C4-2B (cell line): ENCODE measurements at regions not wholly inside any gene's neighbourhood (a gene's known extent, or its start where the extent isn't known, plus 50 kb on each side); places are given as distances from the start of the nearest gene placed in this dataset.

Experiments used
- H3K27ac ChIP-seq: fragments of 450-650 bp; 2 replicates; pipeline ENCODE4 v1.5.1; 2017
- CTCF ChIP-seq: fragments of 450-650 bp; conservative IDR thresholded peaks from 2 replicates; pipeline ENCODE4 v1.5.1; 2017; ENCODE audit warnings: mild to moderate bottlenecking
- ZFX ChIP-seq: fragments of 450-650 bp; IDR thresholded peaks from 2 replicates; pipeline ENCODE4 v1.6.1; 2017

- H3K27ac ChIP-seq, result no peak overlapping the region
- TF ChIP-seq CTCF, result no peak
- TF ChIP-seq ZFX, result no peak
These were observed 377.0 kb downstream of the GATA3 start for GRCh38 chr10:8431511-8431910.

- no peak overlapping the region for H3K27ac ChIP-seq
- TF ChIP-seq CTCF (no peak), ZFX (no peak)
These were observed 380.9 kb downstream of the GATA3 start for GRCh38 chr10:8435186-8436055.

DNA sequence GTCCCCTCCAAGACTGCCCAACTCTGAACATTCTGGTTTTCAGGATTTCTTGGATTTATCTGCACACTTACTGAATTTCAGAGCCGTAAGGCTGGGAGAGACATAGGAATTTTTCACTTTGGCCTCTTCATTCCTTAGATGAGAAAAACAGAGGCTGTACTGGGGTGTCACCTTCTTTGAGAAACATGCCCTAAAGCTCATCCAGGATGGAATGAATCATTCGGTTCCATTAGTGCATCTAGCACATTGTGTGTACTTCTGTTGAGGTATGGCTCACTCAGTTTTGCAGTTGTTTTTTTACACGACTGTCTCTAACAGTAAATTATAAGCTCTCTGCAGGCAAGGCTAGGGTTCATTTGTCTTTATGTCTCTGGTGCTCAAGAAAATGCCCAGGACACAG, 383.4 kb downstream of the GATA3 start:
- H3K27ac ChIP-seq, result no peak overlapping the region
- no peak for TF ChIP-seq CTCF
- no peak for TF ChIP-seq ZFX

DNA sequence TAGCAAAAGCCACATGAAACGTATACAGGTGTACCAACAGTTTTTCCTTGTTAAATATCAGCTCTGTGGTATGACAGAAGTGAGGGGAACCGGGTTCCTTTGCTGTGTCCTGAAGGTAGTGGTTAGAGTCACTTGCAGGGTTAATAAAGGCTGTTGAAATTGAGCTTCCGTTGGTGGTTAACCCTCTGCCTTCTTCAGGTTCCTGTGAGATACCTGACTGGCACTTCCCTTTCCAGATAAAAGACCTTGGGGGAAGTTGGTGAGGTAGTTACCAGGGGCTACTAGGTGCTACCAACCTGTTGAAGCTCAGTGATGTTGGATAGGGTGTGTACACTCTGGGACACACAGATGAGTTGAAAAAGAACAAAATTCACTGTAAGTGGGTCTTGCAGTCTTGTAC, 384.1 kb downstream of the GATA3 start:
- no peak overlapping the region for H3K27ac ChIP-seq
- no peak for TF ChIP-seq CTCF
- no peak for TF ChIP-seq ZFX

DNA sequence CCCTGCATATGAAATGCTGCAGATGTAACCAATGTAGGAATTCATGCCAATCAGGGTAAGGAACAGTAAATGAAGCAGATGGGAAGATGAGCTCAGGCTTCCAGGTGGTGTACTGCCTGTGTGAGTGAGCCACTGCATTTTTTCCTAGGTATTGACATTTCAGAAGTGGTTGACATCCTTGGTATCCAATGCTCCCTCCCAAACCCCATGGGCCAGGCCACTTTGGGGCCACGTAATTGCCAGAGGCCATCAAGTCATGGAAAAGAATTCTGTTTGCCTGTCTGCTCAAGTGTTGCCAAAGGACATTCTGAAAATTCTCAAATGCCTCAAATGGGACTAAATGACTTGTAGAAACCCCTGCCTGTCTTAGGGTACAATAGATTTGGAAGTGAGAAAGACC, 384.6 kb downstream of the GATA3 start:
- no peak overlapping the region for H3K27ac ChIP-seq

GRCh38 chr10:8444630-8445029, 390.1 kb downstream of the GATA3 start:
- TF ChIP-seq CTCF (no peak), ZFX (no peak)
- H3K27ac ChIP-seq, result no peak overlapping the region

More for the DNA sequence above, 384.6 kb downstream of the GATA3 start:
- TF ChIP-seq CTCF (no peak), ZFX (no peak)

DNA sequence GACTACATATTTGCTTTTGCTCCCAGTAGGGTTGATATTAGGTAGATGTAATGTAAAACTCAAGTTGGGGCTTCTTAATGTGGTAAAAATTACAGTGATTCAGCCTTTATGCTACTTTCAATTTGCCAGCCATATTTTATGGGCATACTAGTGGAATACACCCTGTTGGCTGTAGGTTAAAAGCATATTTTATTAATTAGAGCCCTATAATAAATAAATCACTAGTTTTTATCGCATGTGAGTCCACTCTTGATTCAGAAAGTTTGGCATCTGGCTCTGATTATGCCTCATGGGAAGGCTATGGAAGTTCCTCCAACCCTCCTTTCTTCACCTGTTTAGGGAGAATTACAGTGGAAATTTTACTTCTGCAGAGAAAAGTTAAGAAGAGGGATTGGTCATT, 390.9 kb downstream of the GATA3 start:
- H3K27ac ChIP-seq, result no peak overlapping the region
- TF ChIP-seq ZFX (no peak), CTCF (no peak)
